ACHN (cell line): ENCODE measurements at regions not wholly inside any gene's neighbourhood (a gene's known extent, or its start where the extent isn't known, plus 50 kb on each side); places are given as distances from the start of the nearest gene placed in this dataset.

Source experiments
- DNase-seq: peaks from one replicate; pipeline ENCODE4 v3.0.0-alpha.2; 2015
- in situ Hi-C: cut with HindIII; loops from 2 replicates; pipeline ENCODE4 v1.10.0; 2017; ENCODE audit warnings: low sequenced_read_pairs, low pct_ligation_motif_present, low pct_unique_long_range_greater_than_20kb

GRCh38 chr13:83214452-83214851 is 667.8 kb downstream of the SLITRK1 start:
- DNase-seq: no peak
- in situ Hi-C loops: no loop called here

GRCh38 chr13:83211301-83211700 is 671.0 kb downstream of the SLITRK1 start:
- in situ Hi-C loops: no loop called here
- no peak for DNase-seq

DNA sequence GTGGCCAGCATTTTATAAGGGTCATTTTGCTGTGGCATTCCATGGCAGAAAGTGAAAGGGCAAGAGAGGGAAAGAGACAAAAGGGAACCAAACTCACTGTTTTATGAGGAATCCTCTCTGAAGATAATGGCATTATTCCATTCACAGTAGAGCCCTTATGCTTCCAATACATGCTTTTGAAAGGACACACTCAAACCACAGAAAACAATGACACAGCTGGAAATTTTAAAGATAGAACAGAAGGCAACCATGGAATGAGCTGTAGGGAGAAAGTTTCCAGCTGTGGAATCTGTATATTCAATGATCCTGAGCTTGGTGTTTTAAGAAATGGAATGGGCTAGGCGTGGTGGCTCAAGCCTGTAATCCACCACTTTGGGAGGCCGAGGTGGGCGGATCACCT is 677.4 kb downstream of the SLITRK1 start:
- in situ Hi-C loops: no loop called here

DNA sequence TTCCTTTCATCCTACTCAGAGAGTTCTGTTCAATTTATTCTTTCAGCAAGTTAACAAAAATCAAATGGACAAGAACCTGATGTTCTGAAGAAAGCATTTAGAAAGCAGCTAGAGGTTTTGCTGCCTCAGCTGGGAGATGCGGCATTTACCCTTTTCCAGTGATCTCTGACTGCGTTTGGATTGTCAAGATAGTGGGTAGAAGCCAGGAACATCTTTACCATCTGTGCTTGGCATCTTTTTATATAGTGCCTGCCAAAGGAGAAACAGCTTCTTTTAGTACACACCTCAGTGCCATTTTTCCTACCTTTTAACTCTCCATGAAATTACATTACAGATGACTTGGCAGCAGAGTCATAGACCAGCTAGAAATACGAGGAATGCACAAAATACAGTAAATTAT is 680.8 kb downstream of the SLITRK1 start:
- DNase-seq: no peak
- in situ Hi-C loops: no loop called here

More for the DNA sequence above, 677.4 kb downstream of the SLITRK1 start:
- DNase-seq: no peak

DNA sequence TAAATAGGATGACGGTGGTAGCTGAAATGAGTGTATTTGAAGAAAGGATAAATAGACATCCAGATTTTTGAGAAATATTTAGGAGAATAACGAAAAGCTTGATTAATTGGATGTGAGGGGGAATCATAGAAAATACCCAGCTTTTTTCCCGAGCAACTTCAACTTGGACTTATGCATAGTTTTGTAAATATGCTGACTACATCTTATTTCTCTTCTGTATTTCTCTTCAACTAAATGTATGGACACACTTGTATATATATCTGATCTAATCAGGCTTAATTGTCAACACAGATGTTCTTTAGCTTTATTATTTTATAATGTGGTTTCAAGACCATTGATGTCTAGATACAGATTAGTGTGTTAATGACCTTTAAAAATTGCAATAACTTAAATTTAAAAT is 685.0 kb downstream of the SLITRK1 start:
- in situ Hi-C loops: no loop called here
- DNase-seq: no peak

GRCh38 chr13:83190020-83190419 is 692.3 kb downstream of the SLITRK1 start:
- DNase-seq: no peak
- in situ Hi-C loops: no loop called here

DNA sequence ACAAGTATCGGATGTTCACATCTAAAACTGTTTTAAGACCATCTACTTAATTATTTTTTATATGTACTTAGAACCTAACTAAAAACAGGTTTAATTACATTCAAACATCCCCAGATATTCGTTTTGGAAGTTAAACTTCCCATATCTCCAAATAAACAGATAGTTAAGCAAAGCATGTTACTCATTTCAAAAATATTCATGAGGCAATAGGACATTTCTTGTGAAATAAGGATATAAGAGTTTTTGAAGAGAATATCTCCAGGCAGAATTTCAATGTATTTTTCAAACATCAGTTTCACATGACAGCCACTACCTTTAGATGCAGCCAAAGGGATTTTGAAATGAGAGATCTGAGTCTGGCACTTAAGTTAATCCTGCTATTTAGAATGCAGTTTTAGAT is 697.5 kb downstream of the SLITRK1 start:
- in situ Hi-C loops: no loop called here
- DNase-seq: no peak

GRCh38 chr13:83184150-83184475 is 698.2 kb downstream of the SLITRK1 start:
- no peak for DNase-seq
- in situ Hi-C loops: no loop called here

- DNase-seq: no peak
- in situ Hi-C loops: no loop called here
Observed at GRCh38 chr13:83183439-83184149, 698.7 kb downstream of the SLITRK1 start.

- DNase-seq: no peak
- in situ Hi-C loops: no loop called here
Observed at GRCh38 chr13:83182845-83183244, 699.4 kb downstream of the SLITRK1 start.

DNA sequence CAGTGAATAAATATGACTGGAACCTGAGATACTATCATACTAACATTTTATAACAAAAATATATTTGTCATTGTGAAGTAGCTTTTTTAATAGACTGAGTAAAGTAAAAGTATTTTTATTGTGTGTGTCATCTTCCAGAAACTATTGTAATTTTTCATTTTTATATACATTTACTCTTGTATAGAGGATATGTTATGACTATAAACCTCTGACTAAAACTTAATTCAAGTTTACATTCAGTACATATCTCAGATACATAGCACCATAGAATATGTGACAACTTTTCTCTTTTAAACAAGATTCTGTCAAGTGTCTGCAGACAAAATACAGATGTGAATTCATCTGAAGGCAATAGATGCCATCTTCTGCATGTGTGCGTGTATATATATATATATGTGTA is 704.3 kb downstream of the SLITRK1 start:
- in situ Hi-C loops: no loop called here
- DNase-seq: no peak

DNA sequence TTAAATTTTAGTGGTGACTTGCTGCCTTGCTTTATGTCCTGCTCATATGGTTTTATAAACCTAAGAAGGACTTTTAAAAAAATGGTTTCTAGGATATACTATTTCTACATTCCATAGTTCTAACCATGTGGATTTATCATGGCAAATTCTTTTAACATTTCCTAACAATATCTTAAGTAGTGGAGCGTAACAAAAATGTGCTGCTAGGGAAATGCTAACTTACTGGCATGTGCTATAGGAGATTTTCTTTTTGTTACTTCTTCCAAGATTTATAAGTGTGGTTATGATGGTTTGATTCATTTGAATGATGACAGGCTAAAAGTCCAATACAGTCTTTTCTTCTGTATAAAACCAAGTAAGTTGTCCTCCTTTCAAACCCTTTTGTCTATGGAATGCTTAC is 713.7 kb downstream of the SLITRK1 start:
- in situ Hi-C loops: no loop called here
- DNase-seq: no peak

- DNase-seq: no peak
- in situ Hi-C loops: no loop called here
Observed at GRCh38 chr13:83167203-83167602, 715.1 kb downstream of the SLITRK1 start.

GRCh38 chr13:83166550-83166949 is 715.7 kb downstream of the SLITRK1 start:
- in situ Hi-C loops: no loop called here
- no peak for DNase-seq

- DNase-seq: no peak
Observed at GRCh38 chr13:83162493-83162892, 719.8 kb downstream of the SLITRK1 start.

GRCh38 chr13:83153848-83154247 is 728.4 kb downstream of the SLITRK1 start:
- DNase-seq: no peak
- in situ Hi-C loops: no loop called here

More at GRCh38 chr13:83162493-83162892, 719.8 kb downstream of the SLITRK1 start:
- in situ Hi-C loops: no loop called here

- in situ Hi-C loops: no loop called here
- DNase-seq: no peak
Observed at GRCh38 chr13:83151308-83151660, 731.0 kb downstream of the SLITRK1 start.

DNA sequence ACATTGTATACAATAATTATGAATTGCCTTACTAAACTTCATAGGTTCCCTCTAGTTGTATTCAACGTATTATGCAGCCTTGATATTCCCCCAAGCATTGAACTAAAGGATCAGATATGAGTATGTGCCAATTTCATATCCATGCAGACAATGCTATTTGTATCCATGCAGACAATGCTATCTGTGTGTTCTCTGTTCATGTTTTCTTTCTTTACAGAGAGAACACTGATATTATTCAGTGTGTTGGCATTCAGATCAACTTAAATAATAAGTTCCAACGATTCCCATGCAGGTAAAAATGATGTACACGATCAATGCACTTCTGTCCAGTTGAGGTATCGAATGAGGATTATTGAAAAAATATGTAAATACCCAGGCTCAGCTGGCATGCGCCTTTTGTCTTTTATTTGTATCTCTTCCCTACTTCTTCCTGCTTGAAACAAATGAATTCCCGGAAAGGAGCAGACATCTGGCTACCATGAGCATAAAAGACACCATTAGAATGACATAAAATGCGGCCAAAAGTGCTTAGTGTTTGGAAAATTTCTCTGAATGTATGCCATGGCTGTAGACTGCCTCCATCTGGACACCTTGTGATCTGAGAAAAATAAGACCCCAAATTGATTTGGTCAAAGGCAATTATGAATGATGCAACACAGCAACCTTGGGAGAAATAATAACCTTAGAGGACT is 731.5 kb downstream of the SLITRK1 start:
- DNase-seq: no peak
- in situ Hi-C loops: no loop called here

GRCh38 chr13:83136660-83137059 is 745.6 kb downstream of the SLITRK1 start:
- DNase-seq: no peak
- in situ Hi-C loops: no loop called here

DNA sequence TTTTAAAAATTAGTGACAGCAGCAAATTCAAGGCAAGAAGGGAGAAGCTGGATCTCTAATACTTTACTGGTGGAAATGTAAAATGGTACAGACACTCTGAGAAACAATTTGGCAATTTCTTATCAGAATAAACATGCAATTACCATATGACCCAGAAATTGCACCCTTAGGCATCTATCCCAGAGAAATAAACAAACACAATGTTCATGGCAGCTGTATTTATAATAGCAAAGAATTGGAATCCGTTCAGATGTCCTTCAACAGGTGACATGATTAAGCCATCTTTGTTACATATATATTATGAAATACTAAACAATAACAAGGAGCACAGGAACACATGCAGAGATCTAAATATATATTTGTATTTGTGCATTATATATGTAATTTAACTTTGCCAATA is 756.5 kb downstream of the SLITRK1 start:
- in situ Hi-C loops: no loop called here
- no peak for DNase-seq
